ENCODE measurements at regions not wholly inside any gene's neighbourhood (a gene's known extent, or its start where the extent isn't known, plus 50 kb on each side); places are given as distances from the start of the nearest gene placed in this dataset.

- peaks cover 1% of the 10 kb centered on the region for H3K27me3 Mint-ChIP-seq
- POLR2A ChIA-PET, result no interaction called here
- H3K36me3 Mint-ChIP-seq, result no peaks in the 10 kb centered on the region
- no peaks in the 10 kb centered on the region for H3K9me3 Mint-ChIP-seq
- DNase-seq (no peak), ATAC-seq (ENCODE audit: low read depth) (no peak)
- H3K4me3 Mint-ChIP-seq, result no peak overlapping the region
- no peaks in the 10 kb centered on the region for H3K4me1 Mint-ChIP-seq
- no peak overlapping the region for H3K27ac Mint-ChIP-seq
Measured at GRCh38 chr13:76385586-76385985, 500.6 kb downstream of the KCTD12 start.

GRCh38 chr13:76383676-76384461, 502.3 kb downstream of the KCTD12 start:
- POLR2A ChIA-PET, result no interaction called here
- Mint-ChIP-seq H3K27me3 (no peaks in the 10 kb centered on the region), H3K4me3 (no peak overlapping the region), H3K9me3 (no peaks in the 10 kb centered on the region), H3K36me3 (no peaks in the 10 kb centered on the region), H3K27ac (no peak overlapping the region), H3K4me1 (no peaks in the 10 kb centered on the region)
- ATAC-seq (ENCODE audit: low read depth) (no peak), DNase-seq (no peak)

- ATAC-seq (ENCODE audit: low read depth) (no peak), DNase-seq (no peak)
- Mint-ChIP-seq H3K27ac (no peak overlapping the region), H3K27me3 (no peaks in the 10 kb centered on the region), H3K36me3 (no peaks in the 10 kb centered on the region), H3K9me3 (no peaks in the 10 kb centered on the region), H3K4me3 (no peak overlapping the region), H3K4me1 (no peaks in the 10 kb centered on the region)
- POLR2A ChIA-PET, result no interaction called here
Measured at GRCh38 chr13:76380446-76381065, 505.6 kb downstream of the KCTD12 start.

- no peak overlapping the region for H3K27ac Mint-ChIP-seq
- no peaks in the 10 kb centered on the region for H3K9me3 Mint-ChIP-seq
- DNase-seq (no peak), ATAC-seq (ENCODE audit: low read depth) (no peak)
- no peaks in the 10 kb centered on the region for H3K36me3 Mint-ChIP-seq
- H3K4me3 Mint-ChIP-seq, result no peak overlapping the region
- POLR2A ChIA-PET, result no interaction called here
- H3K27me3 Mint-ChIP-seq, result no peaks in the 10 kb centered on the region
- no peaks in the 10 kb centered on the region for H3K4me1 Mint-ChIP-seq
Measured at GRCh38 chr13:76379341-76380105, 506.7 kb downstream of the KCTD12 start.

- Mint-ChIP-seq H3K4me1 (no peaks in the 10 kb centered on the region), H3K4me3 (no peak overlapping the region), H3K27me3 (no peaks in the 10 kb centered on the region), H3K27ac (no peak overlapping the region), H3K36me3 (no peaks in the 10 kb centered on the region), H3K9me3 (no peaks in the 10 kb centered on the region)
- POLR2A ChIA-PET, result no interaction called here
- DNase-seq (no peak), ATAC-seq (ENCODE audit: low read depth) (no peak)
Measured at GRCh38 chr13:76378767-76379166, 507.4 kb downstream of the KCTD12 start.

GRCh38 chr13:76363682-76364289, 522.4 kb downstream of the KCTD12 start:
- no peak overlapping the region for H3K27ac Mint-ChIP-seq
- H3K9me3 Mint-ChIP-seq, result no peaks in the 10 kb centered on the region
- ATAC-seq (ENCODE audit: low read depth) (no peak), DNase-seq (no peak)
- no peaks in the 10 kb centered on the region for H3K4me1 Mint-ChIP-seq
- H3K36me3 Mint-ChIP-seq, result no peaks in the 10 kb centered on the region
- POLR2A ChIA-PET, result no interaction called here
- no peaks in the 10 kb centered on the region for H3K27me3 Mint-ChIP-seq
- H3K4me3 Mint-ChIP-seq, result no peak overlapping the region

GRCh38 chr13:76361868-76362267, 524.3 kb downstream of the KCTD12 start:
- DNase-seq (no peak), ATAC-seq (ENCODE audit: low read depth) (no peak)
- Mint-ChIP-seq H3K36me3 (no peaks in the 10 kb centered on the region), H3K27ac (no peak overlapping the region), H3K4me1 (no peaks in the 10 kb centered on the region), H3K9me3 (no peaks in the 10 kb centered on the region), H3K27me3 (no peaks in the 10 kb centered on the region), H3K4me3 (no peak overlapping the region)
- POLR2A ChIA-PET, result no interaction called here

- no peaks in the 10 kb centered on the region for H3K9me3 Mint-ChIP-seq
Measured at GRCh38 chr13:76351541-76352229, 534.5 kb downstream of the KCTD12 start.

GRCh38 chr13:76350399-76350798, 535.8 kb downstream of the KCTD12 start:
- no peak overlapping the region for H3K27ac Mint-ChIP-seq
- H3K4me1 Mint-ChIP-seq, result no peaks in the 10 kb centered on the region
- DNase-seq (no peak), ATAC-seq (ENCODE audit: low read depth) (no peak)
- H3K36me3 Mint-ChIP-seq, result no peaks in the 10 kb centered on the region
- H3K27me3 Mint-ChIP-seq, result no peaks in the 10 kb centered on the region
- POLR2A ChIA-PET, result no interaction called here
- H3K4me3 Mint-ChIP-seq, result no peak overlapping the region
- no peaks in the 10 kb centered on the region for H3K9me3 Mint-ChIP-seq

More at GRCh38 chr13:76351541-76352229, 534.5 kb downstream of the KCTD12 start:
- POLR2A ChIA-PET, result no interaction called here
- no peak overlapping the region for H3K27ac Mint-ChIP-seq
- no peaks in the 10 kb centered on the region for H3K4me1 Mint-ChIP-seq
- H3K27me3 Mint-ChIP-seq, result no peaks in the 10 kb centered on the region
- DNase-seq, result no peak
- no peaks in the 10 kb centered on the region for H3K36me3 Mint-ChIP-seq
- no peak for ATAC-seq (ENCODE audit: low read depth)
- no peak overlapping the region for H3K4me3 Mint-ChIP-seq

- POLR2A ChIA-PET, result no interaction called here
- DNase-seq (no peak), ATAC-seq (ENCODE audit: low read depth) (no peak)
- H3K36me3 Mint-ChIP-seq, result no peaks in the 10 kb centered on the region
- no peaks in the 10 kb centered on the region for H3K4me1 Mint-ChIP-seq
- no peak overlapping the region for H3K4me3 Mint-ChIP-seq
- H3K27ac Mint-ChIP-seq, result no peak overlapping the region
- H3K27me3 Mint-ChIP-seq, result no peaks in the 10 kb centered on the region
- H3K9me3 Mint-ChIP-seq, result no peaks in the 10 kb centered on the region
Measured at GRCh38 chr13:76349700-76350099, 536.5 kb downstream of the KCTD12 start.

GRCh38 chr13:76339649-76340048, 546.6 kb downstream of the KCTD12 start:
- POLR2A ChIA-PET, result no interaction called here
- H3K27me3 Mint-ChIP-seq, result no peaks in the 10 kb centered on the region

GRCh38 chr13:76338003-76338402, 548.2 kb downstream of the KCTD12 start:
- DNase-seq (no peak), ATAC-seq (ENCODE audit: low read depth) (no peak)
- H3K4me1 Mint-ChIP-seq, result no peaks in the 10 kb centered on the region
- no peaks in the 10 kb centered on the region for H3K36me3 Mint-ChIP-seq
- H3K27ac Mint-ChIP-seq, result no peak overlapping the region
- no peaks in the 10 kb centered on the region for H3K27me3 Mint-ChIP-seq
- POLR2A ChIA-PET, result no interaction called here
- H3K4me3 Mint-ChIP-seq, result no peak overlapping the region
- no peaks in the 10 kb centered on the region for H3K9me3 Mint-ChIP-seq

More at GRCh38 chr13:76339649-76340048, 546.6 kb downstream of the KCTD12 start:
- H3K4me1 Mint-ChIP-seq, result no peaks in the 10 kb centered on the region
- no peak overlapping the region for H3K27ac Mint-ChIP-seq
- H3K36me3 Mint-ChIP-seq, result no peaks in the 10 kb centered on the region
- DNase-seq (no peak), ATAC-seq (ENCODE audit: low read depth) (no peak)
- peaks cover 5% of the 10 kb centered on the region for H3K9me3 Mint-ChIP-seq
- no peak overlapping the region for H3K4me3 Mint-ChIP-seq

All from activated naive CD8-positive, alpha-beta T cell treated with anti-CD3 and anti-CD28 coated beads, Interleukin-2, amount 10 ng/mL, durations not matched to agents 7 days and 5 days (primary cell).